NCI-H510A treated with DMSO at 0.1 percent for 48 hours (cell line): ENCODE measurements at regions not wholly inside any gene's neighbourhood (a gene's known extent, or its start where the extent isn't known, plus 50 kb on each side); places are given as distances from the start of the nearest gene placed in this dataset.
A peak's percentile ranks its signal among the peaks of the same experiment; 100 is the strongest.

Source experiments
- DNase-seq: peaks from one replicate; lab custom pipeline; 2025; lab: John Stamatoyannopoulos, UW

GRCh38 chr2:45301307-45302277 is 292.3 kb upstream of the SIX2 start:
- DNase-seq: peak; percentile 79

DNA sequence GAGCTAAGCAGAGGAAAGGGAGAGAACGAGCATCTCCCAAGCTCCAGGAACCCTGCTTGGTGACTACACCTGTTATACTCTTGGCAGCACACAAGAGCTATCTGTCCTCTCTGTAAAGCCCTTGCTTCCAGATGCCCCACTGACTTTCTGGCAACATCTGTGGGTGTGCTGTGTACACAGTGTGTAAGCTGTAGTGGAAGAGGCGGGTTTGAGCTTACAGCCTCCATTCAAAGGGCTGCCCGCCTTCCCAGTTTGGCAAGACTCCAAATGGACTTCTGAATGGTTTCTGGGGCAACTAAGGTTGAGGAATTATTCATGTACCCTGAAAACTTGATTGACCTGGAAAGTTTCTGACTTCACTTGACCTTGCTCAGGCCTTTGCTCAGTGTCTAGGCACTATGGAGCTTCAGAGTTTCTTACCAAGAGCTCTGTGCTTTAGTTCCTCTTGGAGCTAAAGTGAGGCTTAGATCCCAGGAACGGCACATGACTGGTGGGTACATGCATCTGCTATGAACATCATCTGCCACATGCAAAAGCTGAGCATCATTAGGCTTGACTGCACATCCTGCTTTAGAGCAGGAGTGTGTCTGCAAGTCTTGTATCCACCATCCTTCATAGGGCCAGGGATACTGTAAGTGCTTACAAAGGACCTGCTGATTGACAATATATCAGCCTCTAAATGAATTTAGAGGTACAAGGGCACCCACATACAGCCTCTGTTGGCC is 290.9 kb upstream of the SIX2 start:
- DNase-seq: peak; percentile 86

GRCh38 chr2:45299361-45299760 is 290.1 kb upstream of the SIX2 start:
- no peak for DNase-seq

DNA sequence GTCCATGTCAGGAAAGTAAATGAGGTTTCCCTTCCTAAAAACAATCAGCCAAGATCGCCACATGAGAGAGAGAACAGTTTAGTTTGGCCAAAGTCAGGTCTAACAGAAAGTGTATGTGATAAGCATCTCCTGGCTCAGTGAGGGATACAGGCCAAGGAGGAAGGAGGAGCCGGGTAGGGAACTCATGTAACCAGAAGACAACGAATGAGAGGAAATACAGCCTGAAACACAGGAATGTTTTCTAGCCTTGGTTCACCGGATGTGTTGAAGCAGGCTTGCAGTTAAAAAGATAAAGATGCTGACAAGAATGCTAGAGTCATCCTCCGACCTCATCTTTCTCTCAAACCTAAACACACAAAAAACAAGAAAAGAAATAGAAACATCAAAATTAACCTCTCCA is 283.9 kb upstream of the SIX2 start:
- no peak for DNase-seq

- DNase-seq: no peak
Observed at GRCh38 chr2:45291296-45291701, 282.0 kb upstream of the SIX2 start.

- DNase-seq: no peak
Observed at GRCh38 chr2:45289997-45290709, 280.9 kb upstream of the SIX2 start.

- DNase-seq: no peak
Observed at GRCh38 chr2:45288532-45289417, 279.5 kb upstream of the SIX2 start.

DNA sequence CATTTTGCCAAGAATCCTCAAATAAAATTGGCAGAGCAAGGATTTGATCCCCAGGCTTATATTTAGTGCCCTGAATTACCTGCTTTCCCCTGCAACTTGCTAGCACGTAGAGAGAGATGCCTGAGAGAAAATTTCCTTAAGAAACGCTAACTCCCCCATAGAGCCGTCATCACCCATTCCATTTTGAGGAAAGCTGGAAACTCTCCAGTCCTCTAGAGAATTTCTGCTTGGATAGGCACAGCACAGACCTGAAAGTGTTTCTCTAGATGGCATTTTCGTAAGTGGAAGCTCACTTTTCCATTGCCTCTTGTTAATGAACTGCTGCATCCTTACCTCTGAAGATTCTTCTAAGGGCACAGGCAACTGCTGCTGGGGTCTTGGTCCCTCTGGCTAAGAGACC is 277.8 kb upstream of the SIX2 start:
- no peak for DNase-seq

- no peak for DNase-seq
Observed at GRCh38 chr2:45285771-45286390, 276.6 kb upstream of the SIX2 start.

DNA sequence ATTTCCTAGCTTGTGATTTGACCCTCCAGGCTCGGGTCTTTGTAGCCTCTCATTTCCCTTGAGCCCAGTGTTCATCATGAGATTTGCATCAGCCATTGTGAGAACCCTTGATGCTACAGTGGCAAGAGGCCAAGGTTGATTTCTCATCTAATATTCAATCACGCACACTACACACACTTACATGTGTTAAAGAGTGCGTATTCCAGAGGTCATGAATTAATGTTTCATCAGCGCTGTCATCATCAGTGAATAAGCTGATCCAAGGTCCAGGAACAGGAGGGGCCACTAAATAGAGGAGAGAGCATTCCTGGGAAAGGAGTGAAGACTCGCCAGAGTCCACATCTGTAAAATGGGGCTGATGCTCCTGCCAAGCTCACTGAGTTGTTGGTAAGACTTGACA is 276.1 kb upstream of the SIX2 start:
- no peak for DNase-seq

- no peak for DNase-seq
Observed at GRCh38 chr2:45284621-45284995, 275.4 kb upstream of the SIX2 start.

DNA sequence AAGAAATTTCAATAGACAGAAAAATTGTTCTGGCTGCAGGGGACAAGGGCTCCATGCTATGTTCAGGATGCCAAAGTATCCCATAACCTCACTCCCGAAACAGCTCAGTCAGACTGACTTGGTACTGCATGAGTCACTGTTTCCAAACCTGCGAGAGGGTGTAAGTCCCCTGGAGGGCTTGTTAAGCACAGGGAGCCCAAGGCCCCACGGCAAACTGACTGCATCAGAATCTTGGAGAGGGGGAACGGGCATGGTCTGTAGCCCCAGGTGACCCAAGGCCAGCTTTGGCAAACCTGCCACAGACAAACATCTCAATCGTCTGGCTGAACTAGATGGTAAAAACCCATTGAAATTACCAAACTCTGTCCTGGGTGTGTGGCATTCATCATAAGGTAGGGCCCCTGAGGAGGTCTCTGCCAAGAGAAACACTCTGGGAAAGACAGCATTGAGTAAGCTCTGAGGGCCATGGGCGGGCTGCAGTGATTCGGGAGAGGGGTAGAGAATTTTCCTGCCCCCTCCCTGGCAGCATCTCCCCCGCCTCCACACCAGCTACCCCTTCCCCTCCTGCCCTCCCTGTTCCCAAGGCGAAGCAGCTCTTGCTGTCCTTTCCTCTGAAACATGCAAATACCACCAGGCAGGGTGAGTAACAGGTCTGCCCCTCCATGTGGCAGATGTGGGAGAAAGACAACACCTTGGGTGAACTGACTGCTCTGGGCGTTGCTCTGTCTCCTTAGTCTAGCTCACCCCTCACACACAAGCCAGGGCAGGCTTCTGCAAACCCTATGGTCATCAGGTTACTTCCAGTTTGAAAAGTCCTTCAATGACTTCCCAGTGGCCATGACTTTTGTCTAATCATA is 274.7 kb upstream of the SIX2 start:
- no peak for DNase-seq

DNA sequence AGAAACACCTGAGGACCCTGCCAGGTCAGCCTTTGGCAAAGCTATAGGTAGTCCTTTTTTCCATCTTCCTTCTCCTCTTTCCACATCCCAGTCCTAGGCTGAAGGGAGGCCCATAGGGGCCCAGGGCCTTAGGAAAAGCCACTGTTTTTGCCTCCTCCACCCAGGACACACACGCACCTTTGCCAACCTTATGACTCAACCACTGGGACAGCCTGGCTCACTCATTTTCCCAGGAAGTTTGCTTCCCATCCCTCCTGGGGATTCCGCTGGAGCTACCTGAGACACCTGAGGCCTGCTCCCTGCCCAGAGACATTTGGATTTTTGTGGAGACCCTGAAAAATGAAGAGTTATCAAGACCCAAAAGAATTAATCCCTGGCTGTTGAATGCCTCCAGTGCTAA is 273.4 kb upstream of the SIX2 start:
- no peak for DNase-seq

- no peak for DNase-seq
Observed at GRCh38 chr2:45281311-45281710, 272.1 kb upstream of the SIX2 start.

- no peak for DNase-seq
Observed at GRCh38 chr2:45280794-45281193, 271.5 kb upstream of the SIX2 start.

- DNase-seq: no peak
Observed at GRCh38 chr2:45279356-45279755, 270.1 kb upstream of the SIX2 start.

- DNase-seq: no peak
Observed at GRCh38 chr2:45278365-45279078, 269.3 kb upstream of the SIX2 start.

- DNase-seq: no peak
Observed at GRCh38 chr2:45276914-45277313, 267.7 kb upstream of the SIX2 start.

DNA sequence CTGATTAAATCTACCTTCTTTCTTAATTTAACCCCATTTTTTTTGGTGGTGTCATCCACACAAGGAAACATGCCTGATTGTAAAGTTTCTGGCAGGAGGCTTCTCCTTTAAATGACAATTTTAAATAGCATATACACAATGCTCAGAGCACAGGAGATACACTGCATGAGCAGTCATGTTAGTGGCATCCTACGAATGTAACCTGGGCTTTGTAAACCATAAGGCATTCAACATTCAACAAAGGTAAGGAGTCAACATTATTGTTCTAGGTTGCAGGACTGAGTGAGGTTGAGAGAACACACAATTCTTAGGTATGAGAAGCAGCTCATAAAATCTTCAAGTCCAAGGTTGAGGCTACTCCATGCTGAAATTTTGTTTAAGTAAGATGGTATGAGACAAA is 266.6 kb upstream of the SIX2 start:
- no peak for DNase-seq
